ENCODE measurements at regions not wholly inside any gene's neighbourhood (a gene's known extent, or its start where the extent isn't known, plus 50 kb on each side); places are given as distances from the start of the nearest gene placed in this dataset.
A peak's percentile ranks its signal among the peaks of the same experiment; 100 is the strongest.
"Not testable (repeated sequence)": the region's sequence is repeated elsewhere in the genome, so short reads cannot be mapped to it uniquely, and the experiment has no call there.

DNA sequence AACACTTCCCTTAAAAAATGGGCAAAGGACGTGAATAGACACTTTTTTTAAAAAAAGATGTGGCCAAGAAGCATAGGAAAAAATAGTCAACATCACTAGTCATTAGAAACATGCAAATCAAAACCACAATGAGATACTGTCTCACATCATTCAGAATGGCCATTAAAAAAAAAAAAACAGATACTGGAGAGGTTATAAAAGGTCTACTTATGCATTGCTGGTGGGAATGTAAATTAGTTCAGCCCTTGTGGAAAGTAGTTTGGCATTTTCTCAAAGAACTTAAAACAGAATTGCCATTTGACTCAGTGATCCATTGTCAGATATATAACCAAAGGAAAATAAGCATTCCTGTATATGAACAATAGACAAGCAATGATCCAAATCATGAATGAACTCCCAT, 352.8 kb upstream of the EPHA5 start:
- DNase-seq (no peak), ATAC-seq (no peak)

DNA sequence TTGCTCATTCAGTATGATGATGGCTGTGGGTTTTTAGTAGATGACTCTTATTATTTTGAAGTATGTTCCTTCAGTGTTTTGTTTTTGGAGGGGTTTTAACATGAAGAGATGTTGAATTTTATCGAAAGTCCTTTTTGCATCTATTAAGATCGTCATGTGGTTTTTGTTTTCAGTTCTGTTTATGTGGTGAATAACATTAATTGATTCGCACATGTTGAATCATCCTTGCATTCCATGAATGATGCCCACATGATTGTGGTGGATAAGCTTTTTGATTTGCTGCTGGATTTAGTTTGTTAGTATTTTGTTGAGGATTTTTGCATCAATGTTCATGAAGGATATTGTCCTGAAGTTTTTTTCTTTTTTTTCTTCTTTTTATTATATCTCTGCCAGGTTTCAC, 347.4 kb upstream of the EPHA5 start:
- DNase-seq (no peak), ATAC-seq (no peak)

DNA sequence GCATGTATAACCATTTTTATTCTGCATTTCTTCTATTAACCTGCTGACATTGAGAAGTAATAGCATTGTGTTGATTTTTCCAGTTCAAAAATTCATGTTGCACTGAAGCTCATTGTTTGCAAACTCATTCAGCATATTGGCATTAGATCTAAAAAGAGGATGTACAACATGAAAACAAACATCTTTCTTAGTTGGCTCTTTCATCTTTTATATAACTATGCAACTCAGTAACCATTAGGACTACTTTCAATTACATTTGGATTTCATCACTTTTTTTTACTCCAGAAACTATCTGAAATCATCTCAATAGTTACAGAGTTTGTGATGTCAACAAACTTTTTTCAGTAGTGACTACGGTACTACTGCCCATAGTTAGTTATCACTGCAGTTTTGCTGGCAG, 346.0 kb upstream of the EPHA5 start:
- no peak for ATAC-seq
- DNase-seq, result no peak

DNA sequence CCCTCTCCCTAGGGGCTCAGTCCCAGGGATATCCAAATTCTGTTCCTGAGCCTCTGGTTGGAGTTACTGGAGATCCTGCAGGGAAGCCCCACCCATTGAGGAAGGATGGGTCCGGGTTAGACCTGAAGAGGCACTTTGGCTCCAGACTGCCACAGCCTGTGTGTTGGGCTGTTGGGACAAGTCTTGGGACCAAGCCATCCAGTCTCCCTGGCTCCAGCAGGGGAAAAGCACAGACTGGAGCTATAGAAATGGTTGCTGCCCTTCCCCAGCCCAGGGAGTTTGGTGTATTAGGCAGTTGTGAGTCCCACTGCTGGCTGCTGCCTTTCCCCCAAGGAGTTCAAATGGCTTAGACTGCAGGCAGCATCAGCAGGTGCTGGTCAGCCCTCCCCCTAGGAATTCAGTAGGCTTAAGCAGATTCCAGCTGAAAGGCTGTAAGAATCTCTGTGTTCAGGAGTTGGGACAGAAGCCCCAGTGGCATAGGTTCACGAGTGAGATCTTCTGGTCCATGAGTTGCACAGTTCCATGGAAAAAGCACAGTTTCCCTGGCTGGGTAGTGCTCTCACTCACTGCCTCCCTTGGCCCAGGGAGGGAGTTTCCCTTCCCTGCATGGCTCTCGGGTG, 344.0 kb upstream of the EPHA5 start:
- peak; percentile 14 for ATAC-seq
- DNase-seq, result no peak

DNA sequence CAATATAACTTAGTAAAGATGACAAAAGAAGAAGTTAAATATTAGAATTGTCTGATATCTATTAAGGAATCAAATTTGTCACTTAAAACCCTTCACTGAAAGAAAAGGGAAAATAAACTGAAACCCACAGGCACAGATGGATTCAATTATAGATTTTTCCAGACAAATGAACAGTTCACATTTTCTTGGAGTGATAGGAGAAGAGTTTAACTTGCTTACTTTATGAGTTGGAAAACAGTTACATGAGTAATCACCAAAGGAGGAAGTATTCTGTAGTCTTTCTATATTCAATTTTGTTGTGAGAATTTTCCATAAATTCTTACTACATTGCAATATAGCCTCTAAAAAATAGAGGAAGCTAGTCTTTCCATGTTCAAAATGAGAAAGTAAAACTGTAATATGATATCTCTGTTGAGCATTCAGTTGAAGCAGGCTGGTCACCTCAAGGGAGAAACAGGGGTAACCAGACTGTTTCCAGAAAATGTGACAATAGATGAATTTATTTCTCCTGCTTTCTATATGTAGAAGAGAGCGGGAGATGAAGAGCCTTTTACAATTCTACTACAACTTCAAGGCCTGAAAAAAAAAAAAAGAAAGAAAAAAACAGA, 330.3 kb upstream of the EPHA5 start:
- no peak for ATAC-seq
- DNase-seq, result no peak

DNA sequence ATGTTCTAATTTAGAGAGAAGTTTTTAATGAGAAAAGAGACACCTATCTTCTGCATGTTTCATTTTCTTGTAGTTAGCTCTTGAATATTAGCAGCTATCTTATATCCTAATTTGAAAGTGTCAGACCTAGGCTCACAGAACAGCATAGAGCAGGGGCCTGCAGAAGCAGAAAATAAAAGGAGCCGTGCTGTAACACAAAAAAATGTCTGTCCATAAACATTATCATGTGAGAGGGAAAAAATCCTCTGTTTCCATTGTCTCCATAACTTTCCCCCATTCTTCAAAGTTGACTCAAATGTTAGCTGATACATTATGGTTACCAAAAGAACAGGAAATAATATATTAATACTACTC, 329.2 kb upstream of the EPHA5 start:
- no peak for DNase-seq
- no peak for ATAC-seq

DNA sequence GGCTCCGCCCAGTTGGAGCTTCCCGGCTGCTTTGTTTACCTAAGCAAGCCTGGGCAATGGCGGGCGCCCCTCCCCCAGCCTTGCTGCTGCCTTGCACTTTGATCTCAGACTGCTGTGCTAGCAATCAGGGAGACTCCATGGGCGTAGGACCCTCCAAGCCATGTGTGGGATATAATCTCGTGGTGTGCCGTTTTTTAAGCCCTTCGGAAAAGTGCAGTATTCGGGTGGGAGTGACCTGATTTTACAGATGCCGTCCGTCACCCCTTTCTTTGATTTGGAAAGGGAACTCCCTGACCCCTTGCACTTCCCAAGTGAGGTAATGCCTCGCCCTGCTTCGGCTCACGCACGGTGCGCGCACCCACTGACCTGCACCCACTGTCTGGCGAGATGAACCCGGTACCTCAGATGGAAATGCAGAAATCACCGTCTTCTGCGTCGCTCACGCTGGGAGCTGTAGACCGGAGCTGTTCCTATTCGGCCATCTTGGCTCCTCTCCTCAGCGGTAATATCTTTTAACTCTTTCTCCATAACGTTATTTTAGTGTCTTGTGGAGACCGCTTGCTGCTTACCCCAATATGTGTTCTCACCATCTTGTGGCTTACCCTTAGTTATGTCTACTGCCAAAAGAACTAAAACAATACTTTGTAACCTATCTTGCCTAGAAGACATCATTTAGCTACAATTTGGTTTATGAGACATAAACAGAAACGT, 328.7 kb upstream of the EPHA5 start:
- DNase-seq, ATAC-seq: not testable (repeated sequence)

DNA sequence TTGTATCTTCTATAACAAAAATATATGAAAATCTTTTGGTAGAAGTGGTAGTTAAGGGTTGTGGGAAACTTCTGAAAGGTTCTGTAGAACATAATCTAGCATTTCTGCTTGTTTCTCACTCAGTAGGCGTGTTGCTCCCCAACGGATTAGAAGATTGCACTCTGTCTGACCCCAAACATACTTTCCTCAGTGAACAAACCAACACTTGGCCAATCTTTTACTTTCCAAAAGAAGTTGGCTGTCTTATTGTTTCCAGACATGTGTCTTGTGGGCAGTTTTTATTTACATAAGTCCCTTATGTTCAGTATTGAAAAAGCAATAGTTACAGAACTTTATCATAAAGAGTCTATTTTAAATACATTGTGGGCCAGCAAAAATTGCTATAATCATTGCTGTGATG, 312.8 kb upstream of the EPHA5 start:
- no peak for ATAC-seq
- DNase-seq, result no peak

DNA sequence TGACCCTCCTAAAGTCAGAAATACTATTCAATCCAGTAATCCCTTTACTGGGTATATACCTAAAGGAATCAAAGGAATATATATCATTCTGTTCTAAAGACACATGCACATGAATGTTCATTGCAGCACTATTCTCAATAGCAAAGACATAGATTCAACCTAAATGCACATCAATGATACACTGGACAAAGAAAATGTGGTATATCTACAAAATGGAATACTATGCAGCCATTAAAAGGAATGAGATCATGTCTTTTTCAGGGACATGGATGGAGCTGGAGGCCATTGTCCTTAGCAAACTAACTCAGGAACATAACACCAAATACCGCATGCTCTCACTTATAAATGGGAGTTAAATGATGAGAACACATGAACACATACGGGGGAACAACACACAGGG, 306.0 kb upstream of the EPHA5 start:
- DNase-seq (no peak), ATAC-seq (no peak)

DNA sequence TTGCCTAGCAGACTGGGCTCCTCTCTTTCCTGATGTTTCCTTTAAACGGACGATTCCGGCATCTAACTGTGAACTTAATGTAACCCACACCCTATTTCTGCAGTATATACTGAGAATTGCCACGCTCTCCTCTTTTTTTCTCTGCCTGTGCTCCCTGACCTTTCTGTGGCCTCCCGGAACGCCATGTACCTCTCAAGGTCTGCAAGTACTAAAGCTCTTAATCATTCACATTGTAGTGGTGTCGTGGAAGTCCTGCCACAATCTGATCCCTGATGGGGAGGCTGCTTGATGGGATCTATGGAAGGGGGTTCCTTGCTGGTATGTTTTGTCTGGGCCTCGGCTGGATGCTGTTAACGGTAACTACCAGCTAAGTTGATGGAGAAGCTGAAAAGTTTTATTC, 302.9 kb upstream of the EPHA5 start:
- ATAC-seq (no peak), DNase-seq (no peak)

DNA sequence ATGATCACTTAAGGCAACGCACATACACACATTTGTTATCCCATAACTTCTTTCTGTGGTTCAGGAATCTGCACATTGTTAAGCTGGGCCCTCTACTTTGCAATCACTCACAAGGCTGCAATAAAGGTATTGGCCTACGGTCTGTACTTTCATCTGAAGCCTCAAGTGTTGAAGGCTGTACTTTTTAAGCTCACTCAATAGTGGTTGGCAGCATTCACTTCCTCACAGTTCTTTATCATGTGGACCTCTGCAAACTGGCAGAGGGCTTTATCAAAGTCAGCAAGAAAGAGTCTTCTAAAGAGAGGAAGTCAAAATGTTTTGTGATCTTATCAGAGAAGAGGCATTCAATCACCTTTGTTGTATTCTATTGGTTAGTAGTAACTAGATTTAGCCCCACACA, 301.4 kb upstream of the EPHA5 start:
- no peak for ATAC-seq
- DNase-seq, result no peak

DNA sequence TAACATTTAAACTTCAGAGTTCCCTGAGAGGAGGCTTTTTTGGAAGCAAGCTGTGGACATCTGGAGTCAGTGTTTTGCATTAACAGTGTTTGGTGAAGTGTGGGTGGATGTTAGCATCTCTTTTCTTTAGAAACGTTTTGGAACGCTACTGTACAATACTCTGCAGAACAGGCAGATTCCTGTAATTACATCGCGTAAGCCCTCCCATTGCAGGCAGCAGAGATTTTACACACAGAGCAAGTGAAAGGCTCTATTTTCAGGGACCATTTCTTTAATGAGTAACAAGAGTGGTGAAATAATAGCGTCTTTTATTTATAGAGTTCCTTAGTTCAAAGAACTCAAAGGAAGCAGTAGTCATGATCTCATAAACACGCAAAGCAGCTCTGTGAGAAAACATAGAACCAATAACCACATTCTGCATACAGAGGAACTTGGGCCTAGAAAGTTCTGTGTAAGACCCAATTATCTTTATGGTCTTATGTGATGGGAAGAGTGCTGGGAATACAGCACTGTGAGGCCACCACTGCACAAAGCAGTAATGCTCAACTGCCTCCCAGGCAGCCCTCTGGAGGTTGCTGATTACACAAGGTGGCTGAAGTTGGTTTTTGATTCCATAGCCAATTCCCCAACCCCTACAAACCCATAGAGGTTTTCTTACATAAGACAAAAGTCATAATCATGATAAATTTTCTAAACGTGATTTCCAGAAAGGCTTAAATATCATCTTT, 298.7 kb upstream of the EPHA5 start:
- DNase-seq (no peak), ATAC-seq (no peak)

DNA sequence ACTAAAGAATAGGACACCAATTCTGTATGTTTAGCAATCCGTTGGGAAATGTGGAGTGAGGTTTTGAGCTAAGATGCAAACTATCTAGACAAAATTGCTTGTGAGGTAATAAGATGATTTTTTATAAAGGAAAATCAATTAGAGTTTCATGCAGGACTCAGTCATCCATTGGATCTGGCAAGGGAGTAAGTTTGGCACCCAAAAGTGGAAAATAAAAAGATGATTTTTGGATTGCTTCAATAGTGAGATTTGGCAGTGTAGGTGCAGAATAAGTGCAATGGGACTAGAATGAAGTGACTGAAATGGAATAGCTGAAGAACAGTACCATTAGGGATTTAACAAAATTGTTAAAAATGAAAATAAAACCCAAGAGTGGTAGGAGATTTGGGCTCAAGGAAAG, 290.5 kb upstream of the EPHA5 start:
- DNase-seq (no peak), ATAC-seq (no peak)

DNA sequence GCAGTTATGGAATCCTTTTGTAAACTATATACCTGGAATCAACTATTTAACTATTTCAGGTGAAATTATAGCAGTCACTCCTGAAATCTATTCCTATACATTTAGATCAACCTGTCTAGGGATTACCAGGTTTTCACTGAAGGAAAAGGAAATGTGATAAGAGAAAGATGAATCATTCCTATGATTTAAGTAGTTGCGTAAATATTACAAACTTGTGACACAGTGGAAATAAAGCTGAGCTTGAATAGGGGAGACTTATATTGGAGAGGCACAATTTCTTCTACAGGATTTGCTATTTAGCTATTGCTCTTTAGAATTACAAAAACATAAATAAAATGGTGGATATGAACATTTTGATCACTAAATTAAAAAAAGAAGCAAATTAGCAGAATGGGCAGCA, 284.1 kb upstream of the EPHA5 start:
- ATAC-seq (no peak), DNase-seq (no peak)

DNA sequence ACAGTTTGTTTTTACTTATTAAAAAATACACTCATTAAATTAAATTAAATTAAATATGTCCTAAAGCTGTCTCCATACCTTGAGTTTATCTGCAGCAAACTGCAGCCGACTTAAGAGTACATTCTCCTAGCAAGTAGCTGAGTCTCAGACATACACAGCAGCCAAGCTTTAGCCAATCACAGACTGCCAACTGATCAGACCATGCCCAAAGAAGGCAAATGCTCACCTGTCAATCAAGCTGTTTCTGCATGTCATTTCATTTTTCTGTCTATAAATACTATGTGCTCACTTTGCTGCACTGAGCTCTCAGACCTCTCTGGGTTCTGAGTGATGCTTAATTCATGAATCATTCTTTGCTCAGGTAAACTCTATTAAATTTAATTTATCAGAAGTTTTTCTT, 280.9 kb upstream of the EPHA5 start:
- ATAC-seq, result no peak

DNA sequence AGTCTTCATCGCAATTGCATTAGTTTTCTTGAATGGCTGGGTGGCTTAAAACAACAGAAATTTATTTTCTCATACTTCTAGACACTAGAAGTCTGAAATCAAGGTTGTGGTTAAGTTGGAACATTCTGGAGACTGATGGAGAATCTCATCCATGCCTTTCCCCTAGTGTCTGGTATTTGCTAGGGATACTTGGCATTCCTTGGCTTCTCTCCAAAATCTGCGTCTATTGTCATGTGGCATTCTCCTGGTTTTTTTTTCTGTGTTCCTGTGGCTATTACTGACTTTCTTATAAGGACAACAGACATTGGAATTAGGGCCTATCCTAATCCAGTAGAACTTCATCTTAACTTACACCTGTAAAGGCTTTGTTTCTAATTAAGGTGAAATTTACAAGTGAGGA, 272.8 kb upstream of the EPHA5 start:
- DNase-seq (no peak), ATAC-seq (no peak)

More for the DNA sequence above, 280.9 kb upstream of the EPHA5 start:
- no peak for DNase-seq

DNA sequence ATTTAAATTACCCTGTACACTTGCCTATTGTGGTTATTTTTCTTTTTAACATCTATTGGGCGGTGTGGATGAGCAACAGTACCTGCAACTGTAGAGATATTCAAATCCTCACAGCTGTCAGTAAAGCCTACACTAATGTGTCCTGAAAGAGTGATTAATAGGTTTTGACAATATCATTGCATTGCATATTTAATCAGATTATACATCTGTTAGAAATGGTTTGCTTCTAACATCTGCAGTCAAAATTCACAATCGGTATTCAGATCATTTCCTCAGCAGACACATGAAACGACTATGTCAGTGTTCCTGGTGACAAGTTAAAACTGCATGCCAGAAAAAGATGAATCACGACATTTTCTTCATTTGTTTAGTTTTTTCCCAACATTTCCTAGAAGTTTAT, 254.6 kb upstream of the EPHA5 start:
- DNase-seq (no peak), ATAC-seq (no peak)

DNA sequence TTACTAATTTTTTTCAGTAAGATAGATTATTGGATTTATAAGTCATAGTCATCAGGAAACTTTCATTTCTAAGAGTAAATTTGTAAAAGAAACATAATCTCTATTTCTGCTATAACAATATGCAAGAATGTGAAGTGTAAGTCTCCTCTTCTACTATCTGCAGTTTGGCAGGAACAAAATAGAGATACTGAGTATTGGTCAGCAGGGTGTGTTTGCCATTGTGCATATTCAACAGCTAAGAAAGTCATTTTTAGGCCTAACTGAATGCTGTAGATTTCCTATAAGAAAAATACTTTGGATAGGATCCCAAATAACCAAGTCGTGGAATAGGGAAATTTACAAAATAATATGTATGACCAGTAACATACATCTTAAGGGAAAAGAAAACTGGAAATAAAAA, 253.3 kb upstream of the EPHA5 start:
- DNase-seq (no peak), ATAC-seq (no peak)

DNA sequence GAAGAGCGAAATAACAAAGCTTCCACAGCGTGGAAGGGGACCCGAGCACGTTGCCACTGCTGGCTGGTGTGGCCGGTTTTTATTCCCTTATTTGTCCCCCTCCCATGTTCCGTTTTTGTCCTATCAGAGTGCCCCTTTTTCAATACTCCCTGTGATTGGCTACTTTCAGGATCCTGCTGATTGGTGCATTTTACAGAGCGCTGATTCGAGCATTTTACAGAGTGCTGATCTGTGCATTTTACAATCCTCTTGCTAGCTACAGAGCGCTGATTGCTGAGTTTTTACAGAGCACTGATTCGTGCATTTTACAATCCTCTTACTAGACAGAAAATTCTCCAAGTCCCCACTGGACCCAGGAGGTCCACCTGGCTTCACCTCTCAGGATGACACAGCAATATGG, 250.9 kb upstream of the EPHA5 start:
- DNase-seq, result no peak
- no peak for ATAC-seq

DNA sequence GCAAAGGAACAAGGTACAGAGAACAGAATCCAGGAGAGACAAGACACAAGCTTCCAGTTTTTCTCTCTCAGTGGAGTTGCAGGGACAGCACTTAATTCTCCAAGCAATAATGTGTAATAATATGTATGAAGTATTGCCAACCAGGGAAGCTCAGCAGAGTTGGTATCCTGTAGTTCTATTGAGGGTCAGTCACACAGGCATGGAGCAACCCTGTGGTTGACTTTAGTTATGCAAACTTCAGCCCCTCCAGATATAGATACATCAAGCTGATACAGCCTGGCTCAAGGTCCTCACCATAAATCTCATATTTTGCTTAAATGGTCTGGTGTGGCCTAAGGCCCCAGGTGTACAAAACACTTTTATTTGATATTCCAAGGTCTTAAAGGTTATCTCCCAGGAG, 248.6 kb upstream of the EPHA5 start:
- DNase-seq, result no peak

DNA sequence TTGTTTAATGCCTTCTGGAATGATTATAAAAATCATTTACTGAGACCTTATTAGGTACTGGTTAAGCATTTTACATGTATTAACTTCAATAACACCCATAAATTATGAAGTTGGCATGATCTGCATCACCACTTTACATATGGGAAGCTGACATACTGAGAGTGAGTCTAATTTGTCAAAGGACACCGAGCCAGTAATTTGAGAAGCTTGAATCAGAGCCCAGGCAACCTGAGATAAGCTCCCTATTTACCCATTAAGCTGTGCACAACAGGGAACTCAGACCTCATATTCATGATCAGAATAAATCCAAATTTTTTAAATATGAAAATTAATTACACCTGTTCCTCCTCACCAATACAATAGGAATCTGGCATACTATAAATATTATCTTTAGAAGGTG, 247.9 kb upstream of the EPHA5 start:
- DNase-seq (no peak), ATAC-seq (no peak)

More for the DNA sequence above, 248.6 kb upstream of the EPHA5 start:
- no peak for ATAC-seq

DNA sequence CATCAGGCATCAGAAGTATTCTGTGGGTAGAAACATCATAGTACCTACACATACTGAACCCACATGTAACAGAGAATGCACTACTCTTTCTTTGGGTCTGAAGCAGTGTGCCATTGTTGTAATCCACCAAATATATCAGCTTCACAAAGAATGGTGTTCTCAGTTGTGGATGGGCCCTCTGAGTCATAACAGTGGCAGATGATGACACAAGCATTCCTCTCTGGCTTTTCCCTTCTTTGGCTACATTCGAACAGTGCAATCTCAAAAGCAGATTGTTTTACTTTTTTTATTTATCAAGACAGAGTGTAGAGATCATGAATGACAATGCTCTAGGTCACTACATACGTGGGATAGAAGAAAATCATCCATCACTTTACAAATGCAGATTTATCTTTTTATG, 247.2 kb upstream of the EPHA5 start:
- DNase-seq (no peak), ATAC-seq (no peak)

DNA sequence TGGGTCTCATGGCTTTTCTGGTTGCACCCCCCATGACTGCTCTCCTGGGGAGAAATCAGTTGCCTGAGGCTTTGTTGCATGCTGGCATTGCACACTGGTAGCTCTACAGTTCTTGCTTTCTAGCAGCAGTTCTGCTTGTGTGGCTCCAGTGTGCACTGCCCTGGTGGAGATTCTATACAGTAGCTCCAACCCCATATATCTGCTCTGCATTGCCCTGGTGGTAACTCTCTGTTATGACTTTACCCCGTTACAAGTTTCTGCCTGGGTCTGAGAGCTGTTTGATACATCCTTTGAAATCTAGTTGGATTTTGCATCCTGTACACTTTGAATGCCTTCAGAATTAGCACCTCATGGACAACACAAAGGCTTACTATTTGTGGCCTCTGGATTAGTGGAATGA, 241.4 kb upstream of the EPHA5 start:
- ATAC-seq (no peak), DNase-seq (no peak)
